HG03103 (cell line): ENCODE measurements at regions not wholly inside any gene's neighbourhood (a gene's known extent, or its start where the extent isn't known, plus 50 kb on each side); places are given as distances from the start of the nearest gene placed in this dataset.
"Not testable (repeated sequence)": the region's sequence is repeated elsewhere in the genome, so short reads cannot be mapped to it uniquely, and the experiment has no call there.

Experiments
- ATAC-seq: cut with Tn5 transposase; IDR thresholded peaks from one replicate; pipeline ENCODE4 v1.9.1; 2021; ENCODE audit warnings: low read depth; ENCODE audit not compliant: unreplicated experiment

DNA sequence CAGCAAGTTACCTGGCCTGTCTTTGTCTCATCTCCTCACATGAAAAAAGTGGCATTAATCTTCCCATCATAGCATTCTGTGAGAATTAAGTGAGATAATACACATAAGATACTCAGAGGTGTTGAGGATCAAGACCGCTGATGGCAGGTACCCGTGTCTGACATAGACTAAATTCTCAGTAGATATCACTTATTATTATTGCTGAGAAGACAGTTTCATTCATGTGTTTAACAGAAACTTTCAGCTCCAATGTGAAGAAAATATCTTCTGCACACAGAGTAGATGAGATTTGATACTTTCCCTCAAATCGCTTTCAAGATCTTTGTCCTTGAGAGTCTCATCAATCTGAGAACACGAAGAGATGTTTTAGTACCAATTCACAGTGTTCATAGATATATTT lies 809.4 kb downstream of the TSN start:
- ATAC-seq, result no peak

DNA sequence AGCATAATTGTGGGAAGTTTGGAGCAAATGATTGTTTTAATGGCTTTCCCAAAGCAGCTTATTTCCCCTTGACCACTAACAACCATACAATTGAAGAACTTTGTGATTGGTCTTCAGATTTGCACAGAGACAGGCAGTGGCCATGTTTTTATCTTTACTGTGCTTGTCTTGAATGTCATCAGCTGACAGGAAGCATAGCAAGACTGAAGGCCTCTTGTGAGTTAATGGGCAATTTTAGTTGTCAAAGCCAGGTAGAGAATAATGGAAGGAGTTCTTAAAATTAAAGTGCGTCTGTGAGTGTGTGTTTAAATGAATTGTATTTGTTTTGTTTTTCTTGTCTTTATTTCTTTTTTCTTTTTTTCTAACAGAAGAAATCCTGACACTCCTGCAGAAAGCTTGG lies 809.9 kb downstream of the TSN start:
- ATAC-seq, result no peak

GRCh38 chr2:122570641-122571040 lies 815.2 kb downstream of the TSN start:
- no peak for ATAC-seq

DNA sequence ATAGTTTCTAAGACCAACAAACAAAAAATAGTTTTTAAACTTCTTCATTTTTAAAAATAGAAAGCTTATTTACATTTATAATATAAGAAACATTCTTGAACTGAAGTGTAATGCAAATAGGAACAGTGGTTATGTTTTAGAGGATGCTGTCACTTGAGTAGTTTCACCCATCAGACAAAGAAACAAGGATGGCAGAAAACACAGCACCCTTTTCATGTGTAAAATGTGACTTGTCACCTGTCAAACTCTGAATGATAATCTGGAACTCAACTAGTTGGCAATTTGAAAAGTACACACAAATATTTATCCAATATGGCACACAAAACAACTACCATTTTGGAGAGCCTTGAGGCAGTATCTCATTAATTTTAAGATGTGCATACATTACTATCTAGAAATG lies 816.0 kb downstream of the TSN start:
- not testable (repeated sequence) for ATAC-seq

DNA sequence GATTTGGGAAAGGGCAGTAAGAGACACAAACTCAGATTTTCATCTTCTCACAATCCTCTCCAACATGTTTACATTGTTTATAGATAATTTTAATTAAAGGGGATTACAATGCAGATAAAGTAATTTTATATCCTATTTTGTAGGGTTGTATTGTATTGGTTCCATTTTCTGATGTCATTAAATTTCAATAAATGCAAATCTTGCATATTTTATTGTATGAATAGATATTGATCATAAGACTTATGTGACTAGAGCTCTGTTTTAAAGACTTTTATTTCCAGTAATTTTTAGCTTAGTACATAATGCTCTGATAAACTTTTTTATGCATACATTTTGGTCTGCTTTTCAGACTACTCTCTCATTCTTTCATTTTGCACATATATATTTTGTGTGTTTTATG lies 819.6 kb downstream of the TSN start:
- no peak for ATAC-seq

- no peak for ATAC-seq
Observed at GRCh38 chr2:122583159-122583917, 827.9 kb downstream of the TSN start.

DNA sequence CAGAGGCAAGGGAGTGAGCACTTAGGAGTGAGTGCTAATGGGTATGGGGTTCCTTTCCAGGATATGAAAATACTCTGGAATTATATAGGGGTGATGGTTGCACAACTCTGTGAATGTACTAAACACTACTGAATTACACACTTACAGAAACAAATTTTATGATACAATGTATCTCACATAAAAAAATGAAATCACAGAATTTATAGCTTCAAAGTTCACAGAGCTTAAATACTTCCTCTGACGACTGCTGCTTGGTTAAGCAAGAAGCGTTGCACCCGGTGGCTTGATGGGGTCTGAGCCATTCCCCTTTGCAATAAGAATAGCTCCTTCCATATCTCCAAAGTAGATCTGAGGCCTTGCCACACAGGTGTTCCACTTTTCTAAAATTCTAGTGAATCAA lies 835.1 kb downstream of the TSN start:
- ATAC-seq, result no peak

DNA sequence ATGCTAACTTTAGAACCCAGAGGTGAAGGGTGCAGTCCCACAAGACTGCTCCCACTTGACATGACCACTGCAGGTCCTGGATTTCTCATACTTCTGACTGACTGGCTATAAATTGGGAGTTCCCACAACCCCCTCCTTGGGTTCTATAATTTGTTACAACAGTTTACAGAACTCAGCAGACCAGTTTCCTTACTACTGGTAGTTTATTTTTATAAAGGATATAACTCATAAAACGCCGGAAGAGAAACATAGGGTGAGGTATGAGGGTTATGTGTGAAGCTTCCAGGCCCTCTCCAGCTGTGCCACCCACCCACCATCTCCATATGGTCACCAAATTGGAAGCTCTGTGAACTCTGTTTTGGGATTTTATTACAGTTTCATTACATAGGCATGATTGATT lies 839.6 kb downstream of the TSN start:
- ATAC-seq, result no peak

GRCh38 chr2:122596598-122596997 lies 841.1 kb downstream of the TSN start:
- ATAC-seq, result no peak

- no peak for ATAC-seq
Observed at GRCh38 chr2:122598784-122599183, 843.3 kb downstream of the TSN start.

DNA sequence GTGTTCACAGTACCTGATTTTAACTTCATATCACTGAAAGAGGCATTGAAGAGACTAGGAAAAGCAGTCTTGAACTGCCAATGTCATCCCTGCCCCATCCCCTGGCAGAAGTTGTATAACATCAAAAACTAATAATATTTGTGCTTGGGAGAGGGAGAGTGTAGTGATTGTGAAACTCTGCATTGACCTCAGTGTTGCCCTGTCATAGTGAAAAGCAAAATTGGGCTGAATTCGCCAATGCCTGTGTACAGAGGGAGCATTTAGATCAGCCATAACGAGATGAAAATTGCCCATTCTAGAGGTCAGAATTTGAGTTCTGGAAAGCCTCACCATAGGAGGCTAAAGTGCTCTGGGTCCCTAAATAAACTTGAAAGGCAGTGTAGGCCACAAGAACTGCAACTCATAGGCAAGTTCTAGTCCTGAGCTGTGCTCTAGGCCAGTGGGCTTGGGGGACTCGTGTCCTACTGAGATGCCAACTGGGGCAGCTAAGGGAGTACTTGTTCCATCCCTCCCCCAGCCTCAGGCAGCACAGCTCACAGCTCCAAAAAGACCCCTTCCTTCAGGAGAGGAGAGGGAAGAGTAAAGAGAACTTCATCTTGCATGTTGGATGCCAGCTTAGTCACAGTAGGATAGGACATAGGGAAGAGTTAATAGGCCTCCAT lies 855.6 kb downstream of the TSN start:
- ATAC-seq, result no peak

GRCh38 chr2:122622934-122623333 lies 867.5 kb downstream of the TSN start:
- ATAC-seq, result no peak

DNA sequence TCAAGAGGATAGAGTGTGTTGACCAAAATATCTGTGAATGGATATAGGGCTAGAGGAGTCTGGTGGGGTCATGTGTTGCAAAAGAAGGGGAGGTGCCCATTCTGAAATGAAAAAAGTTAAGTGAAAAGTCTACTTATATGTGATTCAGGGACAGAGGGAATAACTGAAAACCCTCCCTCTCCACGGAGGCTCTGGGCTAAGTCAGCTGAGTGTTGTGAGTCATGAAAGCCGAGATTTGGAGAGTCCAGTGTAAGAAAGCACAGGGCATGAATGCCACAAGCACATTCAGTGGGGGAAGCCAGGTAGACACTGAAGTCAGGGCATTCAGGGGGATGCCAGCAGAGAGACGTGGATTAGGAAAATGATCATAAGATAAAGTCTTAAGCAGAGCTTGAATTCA lies 871.9 kb downstream of the TSN start:
- no peak for ATAC-seq

- ATAC-seq, result no peak
Observed at GRCh38 chr2:122634256-122634655, 878.8 kb downstream of the TSN start.

GRCh38 chr2:122634920-122635319 lies 879.5 kb downstream of the TSN start:
- ATAC-seq, result no peak

GRCh38 chr2:122635686-122636085 lies 880.2 kb downstream of the TSN start:
- no peak for ATAC-seq

DNA sequence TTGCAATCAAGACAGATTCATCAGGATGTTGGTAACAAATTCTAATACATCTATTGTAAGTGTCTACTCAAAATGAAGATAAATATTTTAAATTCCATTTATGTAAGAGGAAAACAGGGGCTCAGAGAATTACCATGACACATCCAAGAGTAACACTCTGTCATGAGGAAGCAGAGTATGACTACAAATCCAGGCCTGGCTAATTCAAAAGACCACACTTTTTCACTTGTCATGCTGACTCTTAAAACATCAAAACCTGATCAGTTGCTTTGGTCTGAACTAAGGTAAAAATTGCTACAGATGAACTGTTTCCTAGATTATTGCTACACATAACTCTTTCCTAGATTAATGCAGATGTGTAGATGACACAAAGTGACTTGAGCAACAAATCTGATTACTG lies 880.6 kb downstream of the TSN start:
- ATAC-seq, result no peak

GRCh38 chr2:122639176-122639575 lies 883.7 kb downstream of the TSN start:
- no peak for ATAC-seq

DNA sequence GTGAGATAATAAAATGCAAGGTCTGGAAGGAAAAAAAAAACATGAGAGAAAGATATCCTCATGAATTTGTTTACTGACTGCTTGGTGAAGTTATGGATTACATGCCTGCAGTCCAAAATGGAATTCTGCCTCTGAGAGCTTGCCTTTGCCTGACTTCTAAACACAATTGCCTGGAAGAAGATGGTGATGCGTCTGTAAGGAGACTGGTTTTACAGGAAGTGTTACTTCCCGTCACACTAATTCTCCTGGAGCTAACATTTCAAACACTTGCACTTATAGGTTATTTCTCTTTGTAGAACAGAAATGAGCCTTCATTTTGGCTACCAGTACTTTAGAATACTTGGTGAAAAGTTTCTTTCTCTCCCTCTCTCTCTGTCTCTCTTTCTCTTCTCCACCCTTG lies 884.3 kb downstream of the TSN start:
- no peak for ATAC-seq

DNA sequence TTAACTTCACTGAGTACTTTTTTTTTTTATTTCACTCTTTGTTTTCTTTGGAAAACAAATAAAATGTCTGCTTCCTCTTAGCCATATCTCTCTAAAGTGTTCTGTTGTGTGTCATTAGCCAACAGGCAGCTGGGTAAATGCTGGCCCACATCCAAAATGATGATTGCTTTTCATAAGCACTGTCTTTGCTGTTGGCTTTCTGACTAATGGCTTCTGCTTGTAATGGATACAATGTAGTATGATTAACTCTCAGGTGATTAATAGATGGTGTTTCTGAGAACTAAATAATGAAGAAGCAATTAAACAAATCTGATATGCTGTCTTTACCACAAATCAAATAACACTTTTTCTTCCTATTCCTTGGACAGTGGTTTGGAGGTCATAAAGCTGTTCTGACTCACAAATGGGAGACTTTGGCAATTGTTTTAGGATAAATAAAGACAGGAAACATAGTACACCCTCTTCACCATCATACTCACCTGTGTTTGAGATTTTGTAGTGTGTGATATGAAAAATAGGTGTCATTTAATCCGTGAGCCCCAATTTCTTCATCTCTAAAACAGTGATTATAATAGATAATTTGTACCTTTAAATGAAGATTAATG lies 888.4 kb downstream of the TSN start:
- no peak for ATAC-seq

GRCh38 chr2:122651236-122651635 lies 895.8 kb downstream of the TSN start:
- no peak for ATAC-seq

GRCh38 chr2:122651780-122652179 lies 896.3 kb downstream of the TSN start:
- no peak for ATAC-seq
